OCI-LY1 (cell line): ENCODE measurements at regions not wholly inside any gene's neighbourhood (a gene's known extent, or its start where the extent isn't known, plus 50 kb on each side); places are given as distances from the start of the nearest gene placed in this dataset.

Experiments
- H2AFZ ChIP-seq: fragments of 200-600 bp; sonication (generic), shearing (Covaris generic); 2 replicates; pipeline ENCODE4 v1.6.0; 2014; ENCODE audit warnings: antibody characterized with exemption, mild to moderate bottlenecking, low read length
- H3F3A ChIP-seq: fragments of 200-600 bp; sonication (generic), shearing (Covaris generic); 2 replicates; pipeline ENCODE4 v1.6.0; 2014; ENCODE audit warnings: mild to moderate bottlenecking, antibody characterized with exemption, low read length, moderate library complexity; ENCODE audit not compliant: insufficient read depth
- H3K27ac ChIP-seq: fragments of 200-600 bp; sonication (generic); 2 replicates; pipeline ENCODE4 v1.5.1; 2014; ENCODE audit warnings: low read length, mixed run types, mild to moderate bottlenecking, low read depth; ENCODE audit not compliant: poor library complexity, severe bottlenecking
- H3K27me3 ChIP-seq: fragments of 200-600 bp; sonication (generic); 2 replicates; pipeline ENCODE4 v1.6.0; 2014; ENCODE audit warnings: antibody characterized with exemption, mild to moderate bottlenecking, low read length, moderate library complexity; ENCODE audit not compliant: insufficient read depth
- H3K36me3 ChIP-seq: fragments of 200-600 bp; sonication (generic); 2 replicates; pipeline ENCODE4 v1.6.1; 2014; ENCODE audit warnings: mild to moderate bottlenecking, antibody characterized with exemption, low read length, moderate library complexity, mixed read lengths; ENCODE audit not compliant: insufficient read depth
- H3K4me1 ChIP-seq: fragments of 200-600 bp; sonication (generic); 2 replicates; pipeline ENCODE4 v1.5.1; 2014; ENCODE audit warnings: mild to moderate bottlenecking, low read length, moderate library complexity; ENCODE audit not compliant: insufficient read depth, severe bottlenecking
- H3K4me2 ChIP-seq: fragments of 200-600 bp; sonication (generic), shearing (Covaris generic); 2 replicates; pipeline ENCODE4 v1.6.1; 2014; ENCODE audit warnings: low read length
- H3K4me3 ChIP-seq: fragments of 200-600 bp; sonication (generic); 2 replicates; pipeline ENCODE4 v1.5.1; 2014; ENCODE audit warnings: low read length, low read depth, mild to moderate bottlenecking, mixed read lengths; ENCODE audit not compliant: poor library complexity, severe bottlenecking
- H3K79me2 ChIP-seq: fragments of 200-600 bp; shearing (Covaris generic); 2 replicates; pipeline ENCODE4 v1.6.1; 2016; ENCODE audit warnings: mixed run types, low read length, mixed read lengths; ENCODE audit not compliant: insufficient read depth
- H3K9ac ChIP-seq: fragments of 200-600 bp; sonication (generic), shearing (Covaris generic); 2 replicates; pipeline ENCODE4 v1.6.1; 2014; ENCODE audit warnings: mild to moderate bottlenecking, low read length, mixed read lengths
- H3K9me2 ChIP-seq: fragments of 200-600 bp; sonication (generic), shearing (Covaris generic); 2 replicates; pipeline ENCODE4 v1.6.1; 2014; ENCODE audit warnings: low read depth, mild to moderate bottlenecking, low read length, mixed read lengths
- H3K9me3 ChIP-seq: fragments of 200-600 bp; shearing (Covaris generic); 2 replicates; pipeline ENCODE4 v1.6.1; 2014; ENCODE audit warnings: low read length, mixed read lengths
- H4K20me1 ChIP-seq: fragments of 200-600 bp; sonication (generic), shearing (Covaris generic); 2 replicates; pipeline ENCODE4 v1.6.0; 2016; ENCODE audit warnings: mild to moderate bottlenecking, low read length; ENCODE audit not compliant: insufficient read depth
- CTCF ChIP-seq: fragments of 200-600 bp; sonication (generic), shearing (Covaris generic); IDR thresholded peaks from 2 replicates; pipeline ENCODE4 v1.5.1; 2017; ENCODE audit warnings: mild to moderate bottlenecking, antibody characterized with exemption, low read length, moderate library complexity, mixed read lengths
- EZH2 ChIP-seq: fragments of 200-600 bp; sonication (generic), shearing (Covaris generic); IDR thresholded peaks from 2 replicates; pipeline ENCODE4 v1.8.0; 2017; ENCODE audit warnings: borderline replicate concordance, mixed run types, mild to moderate bottlenecking, antibody characterized with exemption, low read length, moderate library complexity, mixed read lengths

- H3F3A ChIP-seq: no peaks in the 10 kb centered on the region
- no peak overlapping the region for H3K27ac ChIP-seq
Observed at GRCh38 chr6:168876956-168877355, 376.7 kb downstream of the THBS2 start.

GRCh38 chr6:168875811-168876576 lies 377.7 kb downstream of the THBS2 start:
- TF ChIP-seq EZH2 (no peak), CTCF (no peak)
- H3K4me3 ChIP-seq: no peak overlapping the region

More at GRCh38 chr6:168876956-168877355, 376.7 kb downstream of the THBS2 start:
- Histone ChIP-seq H3K4me3 (no peak overlapping the region), H3K36me3 (no peaks in the 10 kb centered on the region), H3K9ac (no peak overlapping the region), H3K9me2 (no peaks in the 10 kb centered on the region), H2AFZ (no peak overlapping the region), H3K9me3 (no peaks in the 10 kb centered on the region), H3K4me2 (no peak overlapping the region), H3K79me2 (no peaks in the 10 kb centered on the region), H3K27me3 (0 out of 2 replicates have a peak, but pooled peaks cover 7% of the 10 kb centered on the region), H4K20me1 (no peaks in the 10 kb centered on the region), H3K4me1 (no peaks in the 10 kb centered on the region)
- TF ChIP-seq EZH2 (no peak), CTCF (no peak)

GRCh38 chr6:168874637-168875036 lies 379.0 kb downstream of the THBS2 start:
- Histone ChIP-seq H3K27me3 (0 out of 2 replicates have a peak, but pooled peaks cover 7% of the 10 kb centered on the region), H3K4me2 (no peak overlapping the region), H3K36me3 (no peaks in the 10 kb centered on the region), H4K20me1 (no peaks in the 10 kb centered on the region), H3K9me3 (no peaks in the 10 kb centered on the region), H3F3A (no peaks in the 10 kb centered on the region), H3K4me1 (no peaks in the 10 kb centered on the region), H2AFZ (no peak overlapping the region), H3K27ac (no peak overlapping the region), H3K9me2 (no peaks in the 10 kb centered on the region), H3K9ac (no peak overlapping the region), H3K4me3 (no peak overlapping the region), H3K79me2 (no peaks in the 10 kb centered on the region)
- no peak for TF ChIP-seq CTCF
- no peak for TF ChIP-seq EZH2

More at GRCh38 chr6:168875811-168876576, 377.7 kb downstream of the THBS2 start:
- Histone ChIP-seq H3K4me1 (no peaks in the 10 kb centered on the region), H3K27me3 (0 out of 2 replicates have a peak, but pooled peaks cover 7% of the 10 kb centered on the region), H3K9me2 (no peaks in the 10 kb centered on the region), H3K27ac (no peak overlapping the region), H3K4me2 (no peak overlapping the region), H3K9me3 (no peaks in the 10 kb centered on the region), H3K79me2 (no peaks in the 10 kb centered on the region), H4K20me1 (no peaks in the 10 kb centered on the region), H3F3A (no peaks in the 10 kb centered on the region), H3K36me3 (no peaks in the 10 kb centered on the region), H2AFZ (no peak overlapping the region), H3K9ac (no peak overlapping the region)
